AG04449 (cell line): ENCODE measurements at regions not wholly inside any gene's neighbourhood (a gene's known extent, or its start where the extent isn't known, plus 50 kb on each side); places are given as distances from the start of the nearest gene placed in this dataset.

Experiments
- CTCF ChIA-PET: fragments of 350-600 bp; formaldehyde crosslinking; extraction: SDS; loops from one replicate; lab custom pipeline; 2021; ENCODE audit warnings: antibody characterized with exemption; lab: Yijun Ruan, JAX
- POLR2A ChIA-PET: fragments of 400-600, 350-600 bp; formaldehyde crosslinking; extraction: SDS; loops from one replicate; lab custom pipeline; 2020; ENCODE audit warnings: antibody characterized with exemption, inconsistent platforms; lab: Yijun Ruan, JAX
- DNase-seq: peaks from one replicate; pipeline ENCODE4 v3.0.0-alpha.2; 2010; ENCODE audit warnings: low read depth, low spot score
- H3K4me3 ChIP-seq: 2 replicates; pipeline ENCODE4 v1.5.1; 2011; ENCODE audit warnings: low read depth, mild to moderate bottlenecking, control low read depth, low read length
- TF ChIP-seq, protein P1 (sequence below): IDR thresholded peaks from one replicate; pipeline ENCODE4 v1.5.1; 2011; ENCODE audit warnings: mild to moderate bottlenecking, moderate library complexity, low read length, control low read depth, inconsistent platforms; ENCODE audit not compliant: insufficient read depth; ENCODE audit errors: missing control alignments

DNA sequence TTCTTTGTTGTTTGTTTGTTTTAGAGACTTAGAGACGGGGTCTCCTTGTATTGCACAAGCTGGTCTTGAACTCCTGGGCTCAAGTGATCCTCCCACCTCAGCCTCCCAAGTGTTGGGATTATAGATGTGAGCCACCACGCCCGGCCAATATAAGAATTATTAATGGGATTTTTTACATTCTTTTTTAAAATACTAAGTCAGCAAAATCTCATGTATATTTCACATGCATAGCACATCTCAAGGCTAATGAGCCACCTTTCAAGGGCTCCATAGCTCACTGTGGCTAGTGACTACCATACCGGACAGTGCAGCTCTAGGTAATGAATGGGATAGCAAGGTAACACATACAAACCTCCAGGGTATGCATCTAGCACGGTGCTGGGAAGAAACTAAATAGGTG is 361.4 kb downstream of the SAMD5 start:
- no peak for DNase-seq
- CTCF ChIA-PET, result interaction anchor here (1.3 kb wide), 1 partner anchor 363 kb away, joined by 5 read pairs; no protein-coding TSS in a partner anchor
- TF ChIP-seq, protein P1, sequence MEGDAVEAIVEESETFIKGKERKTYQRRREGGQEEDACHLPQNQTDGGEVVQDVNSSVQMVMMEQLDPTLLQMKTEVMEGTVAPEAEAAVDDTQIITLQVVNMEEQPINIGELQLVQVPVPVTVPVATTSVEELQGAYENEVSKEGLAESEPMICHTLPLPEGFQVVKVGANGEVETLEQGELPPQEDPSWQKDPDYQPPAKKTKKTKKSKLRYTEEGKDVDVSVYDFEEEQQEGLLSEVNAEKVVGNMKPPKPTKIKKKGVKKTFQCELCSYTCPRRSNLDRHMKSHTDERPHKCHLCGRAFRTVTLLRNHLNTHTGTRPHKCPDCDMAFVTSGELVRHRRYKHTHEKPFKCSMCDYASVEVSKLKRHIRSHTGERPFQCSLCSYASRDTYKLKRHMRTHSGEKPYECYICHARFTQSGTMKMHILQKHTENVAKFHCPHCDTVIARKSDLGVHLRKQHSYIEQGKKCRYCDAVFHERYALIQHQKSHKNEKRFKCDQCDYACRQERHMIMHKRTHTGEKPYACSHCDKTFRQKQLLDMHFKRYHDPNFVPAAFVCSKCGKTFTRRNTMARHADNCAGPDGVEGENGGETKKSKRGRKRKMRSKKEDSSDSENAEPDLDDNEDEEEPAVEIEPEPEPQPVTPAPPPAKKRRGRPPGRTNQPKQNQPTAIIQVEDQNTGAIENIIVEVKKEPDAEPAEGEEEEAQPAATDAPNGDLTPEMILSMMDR, result no peak
- POLR2A ChIA-PET, result no interaction called here
- no peak overlapping the region for H3K4me3 ChIP-seq

DNA sequence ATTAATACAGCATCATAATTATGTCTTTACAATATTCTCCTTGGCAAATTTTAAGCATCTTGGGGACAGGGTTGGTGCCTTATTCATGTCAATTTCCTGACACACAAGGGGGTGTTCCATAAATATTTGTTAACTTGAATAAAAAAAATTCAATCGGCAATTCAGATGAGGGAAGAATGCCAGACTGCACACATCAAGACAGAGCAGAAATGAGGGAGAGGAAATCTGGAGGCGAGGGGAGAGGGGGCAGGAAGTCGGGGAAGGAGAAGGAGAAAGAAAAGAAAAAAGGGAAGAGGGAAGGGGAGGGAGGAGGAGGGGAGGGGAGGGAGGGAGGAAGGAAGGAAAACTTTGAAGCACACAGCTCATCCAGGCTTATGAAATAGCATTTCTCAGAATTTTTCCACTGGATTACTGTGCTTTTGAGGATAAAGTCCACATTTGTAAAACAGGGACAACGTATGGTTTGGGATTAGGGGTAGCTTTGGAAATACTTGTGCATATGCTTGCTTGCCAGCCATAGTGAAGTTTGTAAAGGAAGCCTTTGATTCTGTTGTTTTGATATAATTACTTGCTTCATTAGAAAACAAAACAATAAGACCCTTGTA is 362.1 kb downstream of the SAMD5 start:
- no peak for DNase-seq
- no peak overlapping the region for H3K4me3 ChIP-seq
- TF ChIP-seq, protein P1, result no peak
- CTCF ChIA-PET, result interaction anchor here (1.3 kb wide), 1 partner anchor 364 kb away, joined by 5 read pairs; no protein-coding TSS in a partner anchor
- POLR2A ChIA-PET, result no interaction called here

DNA sequence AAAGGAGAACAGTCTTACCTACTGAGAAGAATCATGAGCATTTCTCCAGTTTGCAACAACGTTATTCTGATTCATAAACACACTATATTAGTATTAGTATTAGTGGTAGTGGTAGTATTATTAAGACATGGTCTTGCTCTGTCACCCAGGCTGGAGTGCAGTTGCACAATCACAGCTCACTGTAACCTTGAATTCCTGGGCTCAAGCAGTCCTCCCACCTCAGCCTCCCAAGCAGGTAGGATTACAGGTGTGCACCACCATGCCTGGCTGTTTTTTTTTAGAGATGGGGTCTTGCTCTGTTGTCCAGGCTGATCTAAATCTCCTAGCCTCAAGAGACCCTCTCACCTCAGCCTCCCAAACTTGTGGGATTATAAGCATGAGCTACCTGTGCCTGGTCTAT is 363.5 kb downstream of the SAMD5 start:
- POLR2A ChIA-PET, result no interaction called here

DNA sequence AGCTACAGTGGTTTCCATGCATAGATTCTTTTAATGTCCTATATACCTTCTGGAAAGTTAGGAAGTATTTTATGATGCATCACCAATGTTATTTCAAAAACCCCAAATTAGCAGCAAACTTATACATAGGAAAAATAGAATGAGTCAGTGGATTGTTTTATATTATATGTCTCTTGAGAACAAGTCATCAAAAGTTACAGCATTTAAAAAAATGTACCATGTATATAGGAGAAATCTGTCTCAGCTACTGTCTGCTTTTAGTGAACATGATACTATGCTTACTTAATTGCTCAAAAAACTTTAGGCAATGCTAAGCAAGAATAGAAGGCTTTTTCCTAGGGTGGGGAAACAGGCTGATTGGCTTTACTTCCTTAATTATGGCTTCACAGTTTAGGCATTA is 365.3 kb downstream of the SAMD5 start:
- peak; percentile 28 for DNase-seq
- ChIA-PET POLR2A (no interaction called here), CTCF (no interaction called here)
- no peak overlapping the region for H3K4me3 ChIP-seq
- TF ChIP-seq, protein P1, result no peak

More for the DNA sequence above, 363.5 kb downstream of the SAMD5 start:
- CTCF ChIA-PET, result no interaction called here
- DNase-seq, result no peak
- TF ChIP-seq, protein P1, result no peak
- no peak overlapping the region for H3K4me3 ChIP-seq

DNA sequence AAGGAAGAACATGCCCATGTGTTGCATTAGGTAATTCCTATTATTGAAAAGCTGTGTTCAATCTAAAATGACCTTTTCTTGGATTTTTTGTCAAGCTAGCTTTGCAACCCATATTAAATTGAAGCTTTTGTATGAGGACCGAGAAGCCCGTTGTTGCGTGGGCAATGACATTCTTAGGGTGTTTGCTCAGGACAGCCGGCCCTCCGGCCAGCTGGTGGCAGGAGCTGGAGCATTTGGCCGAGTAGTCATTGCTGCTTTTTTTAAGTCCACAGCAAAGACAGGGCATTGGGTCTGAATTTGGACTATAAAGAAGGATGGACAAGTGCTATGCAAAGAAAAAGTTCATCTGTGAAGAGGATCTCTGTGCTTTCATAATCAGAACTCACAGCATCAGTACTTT is 365.8 kb downstream of the SAMD5 start:
- H3K4me3 ChIP-seq, result no peak overlapping the region
- DNase-seq, result no peak
- ChIA-PET POLR2A (no interaction called here), CTCF (no interaction called here)
- TF ChIP-seq, protein P1, result no peak

DNA sequence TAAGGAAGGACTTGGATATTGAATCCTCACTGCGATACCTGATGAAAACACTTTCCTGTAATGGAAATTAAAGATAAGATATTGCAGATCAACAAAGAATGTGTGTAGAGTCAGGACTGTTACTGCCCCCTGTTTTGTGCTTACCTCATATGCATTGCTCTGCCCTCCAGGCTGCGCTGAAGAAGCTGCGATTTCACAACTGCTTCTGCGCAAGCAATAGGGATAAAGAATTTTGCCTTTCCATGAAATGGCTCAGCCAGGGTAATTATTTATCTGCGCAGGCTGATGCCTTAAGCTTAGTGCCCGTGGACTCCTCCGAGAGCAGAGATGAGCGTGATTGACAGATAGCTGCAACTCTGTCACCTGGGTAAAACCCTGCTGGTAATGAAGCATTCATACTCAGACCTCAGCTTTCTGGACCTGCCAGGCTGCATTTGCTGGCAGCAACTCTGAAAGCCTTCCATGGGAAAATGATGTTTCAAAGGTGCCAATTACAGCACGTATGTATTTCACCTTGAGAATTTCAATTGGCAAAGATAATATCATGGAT is 370.6 kb downstream of the SAMD5 start:
- CTCF ChIA-PET, result no interaction called here
- POLR2A ChIA-PET, result no interaction called here
- TF ChIP-seq, protein P1, result no peak
- no peak overlapping the region for H3K4me3 ChIP-seq
- DNase-seq, result no peak
